ACC112 (cell line): ENCODE measurements at regions not wholly inside any gene's neighbourhood (a gene's known extent, or its start where the extent isn't known, plus 50 kb on each side); places are given as distances from the start of the nearest gene placed in this dataset.

Experiments
- H2AFZ ChIP-seq: fragments of 200-600 bp; sonication (generic); one replicate; pipeline ENCODE4 v1.6.0; 2017; ENCODE audit warnings: antibody characterized with exemption, low read length; ENCODE audit not compliant: unreplicated experiment
- H3K27ac ChIP-seq: fragments of 200-600 bp; sonication (generic); 2 replicates; pipeline ENCODE4 v1.5.1; 2014; ENCODE audit warnings: low read depth, mild to moderate bottlenecking, antibody characterized with exemption, low read length, moderate library complexity
- H3K27me3 ChIP-seq: fragments of 200-600 bp; sonication (generic); 2 replicates; pipeline ENCODE4 v1.6.1; 2014; ENCODE audit warnings: mild to moderate bottlenecking, antibody characterized with exemption, low read length, moderate library complexity, mixed read lengths; ENCODE audit not compliant: insufficient read depth
- H3K36me3 ChIP-seq: fragments of 200-600 bp; sonication (generic); 2 replicates; pipeline ENCODE4 v1.6.1; 2016; ENCODE audit warnings: mild to moderate bottlenecking, antibody characterized with exemption, low read length, moderate library complexity, mixed read lengths; ENCODE audit not compliant: insufficient read depth
- H3K4me1 ChIP-seq: fragments of 200-600 bp; sonication (generic); one replicate; pipeline ENCODE4 v1.6.1; 2016; ENCODE audit warnings: low read length, mixed read lengths; ENCODE audit not compliant: insufficient read depth, unreplicated experiment, control insufficient read depth
- H3K4me3 ChIP-seq: fragments of 200-600 bp; sonication (generic); 2 replicates; pipeline ENCODE4 v1.5.1; 2014; ENCODE audit warnings: mild to moderate bottlenecking, low read depth, low read length
- H3K79me2 ChIP-seq: fragments of 200-600 bp; sonication (generic); one replicate; pipeline ENCODE4 v1.6.0; 2016; ENCODE audit warnings: low read length; ENCODE audit not compliant: control insufficient read depth, unreplicated experiment, insufficient read depth

DNA sequence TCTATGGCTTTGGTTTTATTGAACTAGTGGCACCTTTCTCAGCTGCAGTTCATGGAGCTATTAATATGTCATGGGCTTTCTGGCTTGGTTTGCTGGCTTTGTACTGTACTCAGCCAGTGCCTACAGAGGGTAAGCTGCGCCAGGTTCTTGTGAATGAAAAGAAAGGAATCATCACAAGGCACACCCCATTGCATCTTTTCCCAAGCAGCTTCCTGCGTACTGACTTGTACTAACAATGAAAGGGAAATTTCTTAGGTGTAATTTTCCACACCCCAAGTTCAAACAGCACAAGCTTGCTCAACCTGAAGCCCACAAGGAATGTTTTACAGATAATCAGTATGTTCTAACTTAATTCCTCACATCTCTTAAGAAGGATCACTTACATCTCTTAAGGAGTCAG lies 78.0 kb upstream of the TNFSF18 start:
- no peak overlapping the region for H3K27ac ChIP-seq
- H3K79me2 ChIP-seq: no peaks in the 10 kb centered on the region
- no peaks in the 10 kb centered on the region for H3K27me3 ChIP-seq
- H3K4me3 ChIP-seq: no peak overlapping the region
- no peaks in the 10 kb centered on the region for H3K36me3 ChIP-seq
- H3K4me1 ChIP-seq: no peaks in the 10 kb centered on the region
- H2AFZ ChIP-seq: no peak overlapping the region

DNA sequence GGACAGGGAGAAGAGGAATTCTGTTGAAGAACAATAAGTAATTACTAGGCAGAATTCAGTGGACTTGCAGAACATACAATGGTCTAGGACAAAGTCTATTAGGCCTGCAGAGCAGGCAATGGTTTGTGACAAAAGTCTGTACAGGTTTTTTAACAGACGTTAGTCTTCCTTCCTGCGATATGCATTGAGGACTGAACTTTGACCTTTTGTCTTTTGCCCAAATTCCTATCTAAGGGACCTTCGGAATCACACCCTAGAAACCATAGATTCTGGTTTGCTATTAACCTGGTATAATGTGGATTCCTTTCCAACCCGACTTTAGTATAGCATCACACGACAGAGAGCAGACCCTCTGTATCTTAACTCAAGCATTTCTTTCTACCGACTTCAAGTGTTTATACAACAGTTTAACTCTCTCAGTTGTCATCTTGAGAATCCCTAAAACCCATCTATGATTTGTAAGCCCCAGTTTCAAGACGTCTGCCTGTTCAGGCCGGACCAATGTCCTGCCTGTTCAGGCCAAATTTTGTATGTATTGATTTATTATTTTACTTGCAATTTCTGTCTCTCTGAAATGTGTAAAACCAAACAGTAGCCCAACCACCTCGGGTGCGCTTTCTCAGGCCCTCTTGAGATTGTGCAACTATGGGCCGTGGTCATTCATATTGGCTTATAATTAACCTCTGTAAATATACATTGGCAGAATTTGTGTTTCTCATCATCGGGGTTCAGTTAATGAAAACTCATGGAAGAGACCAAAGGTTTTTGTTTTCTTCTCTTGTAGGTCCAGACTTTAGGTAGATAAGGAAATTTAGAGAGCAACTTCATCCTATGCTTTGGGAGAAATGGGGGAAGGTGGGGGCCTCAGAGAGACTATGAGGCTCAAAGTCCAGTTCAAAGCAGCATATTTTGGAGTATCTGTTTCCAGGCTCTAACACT lies 76.9 kb upstream of the TNFSF18 start:
- H3K27ac ChIP-seq: no peak overlapping the region
- H2AFZ ChIP-seq: no peak overlapping the region
- peaks cover 2% of the 10 kb centered on the region for H3K4me1 ChIP-seq
- no peaks in the 10 kb centered on the region for H3K27me3 ChIP-seq
- no peak overlapping the region for H3K4me3 ChIP-seq
- no peaks in the 10 kb centered on the region for H3K36me3 ChIP-seq
- H3K79me2 ChIP-seq: no peaks in the 10 kb centered on the region

DNA sequence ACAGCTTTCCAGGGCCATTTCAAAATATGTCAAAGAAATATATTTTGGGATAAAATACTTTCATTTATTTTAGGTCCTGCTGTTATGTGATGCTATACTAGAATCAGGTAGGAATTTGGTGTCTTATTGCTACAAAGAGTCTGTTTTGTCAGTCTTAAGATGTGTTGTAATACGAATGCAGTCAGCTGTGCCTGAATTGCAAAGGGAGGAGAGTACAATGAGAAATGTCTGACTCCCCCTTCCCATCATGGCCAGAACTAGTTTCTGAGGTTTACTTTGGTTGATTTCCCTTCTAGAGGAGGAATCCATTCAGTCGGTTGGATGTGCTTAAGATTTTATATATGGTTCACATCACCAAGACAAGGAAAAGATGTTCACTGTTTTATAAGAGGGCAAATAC lies 75.7 kb upstream of the TNFSF18 start:
- Histone ChIP-seq H3K4me3 (no peak overlapping the region), H3K4me1 (peaks cover 12% of the 10 kb centered on the region), H3K36me3 (no peaks in the 10 kb centered on the region), H3K27me3 (no peaks in the 10 kb centered on the region), H3K79me2 (no peaks in the 10 kb centered on the region), H3K27ac (no peak overlapping the region), H2AFZ (no peak overlapping the region)

DNA sequence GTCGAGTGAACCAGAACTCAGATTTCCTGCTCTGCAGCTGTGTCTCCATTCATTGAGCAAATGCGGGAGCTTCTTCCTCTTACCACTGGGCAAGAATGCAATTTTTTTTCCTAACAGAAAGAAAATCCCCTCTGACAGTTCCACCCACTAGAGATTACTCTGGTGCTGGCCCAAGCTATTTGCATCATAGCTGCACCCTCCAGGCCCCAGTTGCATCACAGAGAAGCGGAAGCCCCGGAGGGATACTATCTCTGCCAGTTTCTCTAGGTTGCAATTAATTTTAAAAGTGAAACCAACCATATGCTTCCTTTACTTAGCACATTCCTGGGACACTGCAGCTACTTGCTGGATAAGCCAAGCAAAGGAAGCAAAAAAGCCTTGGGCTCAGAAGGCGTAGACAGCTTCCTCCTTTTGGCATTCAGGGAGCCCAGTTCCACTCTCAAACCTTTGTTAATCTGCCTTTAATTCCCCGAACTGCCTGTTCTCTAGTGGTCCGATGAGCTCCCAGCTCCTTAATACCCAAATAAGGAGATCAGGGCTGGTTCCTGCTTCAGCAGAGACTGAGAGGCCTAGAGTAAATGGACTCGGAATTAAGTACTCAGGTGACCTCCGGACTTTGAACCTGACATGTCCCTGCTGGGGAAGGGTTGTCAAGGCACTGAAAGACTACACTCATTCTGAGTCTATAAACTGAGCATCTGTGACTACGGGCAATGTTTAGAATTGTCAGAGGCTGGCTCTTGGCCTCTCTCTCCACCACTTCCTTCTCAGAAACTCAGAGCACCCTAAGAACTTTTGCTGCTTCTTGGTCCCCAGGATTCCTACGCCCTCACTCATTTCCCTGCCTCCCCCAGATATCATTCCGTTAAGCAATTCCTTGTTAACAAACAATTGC lies 72.5 kb upstream of the TNFSF18 start:
- no peaks in the 10 kb centered on the region for H3K79me2 ChIP-seq
- H3K27me3 ChIP-seq: no peaks in the 10 kb centered on the region
- peaks cover 12% of the 10 kb centered on the region for H3K4me1 ChIP-seq
- H2AFZ ChIP-seq: peak overlapping the region; percentile 68
- peak overlapping the region; percentile 72 for H3K27ac ChIP-seq
- peak overlapping the region; percentile 61 for H3K4me3 ChIP-seq
- H3K36me3 ChIP-seq: no peaks in the 10 kb centered on the region

DNA sequence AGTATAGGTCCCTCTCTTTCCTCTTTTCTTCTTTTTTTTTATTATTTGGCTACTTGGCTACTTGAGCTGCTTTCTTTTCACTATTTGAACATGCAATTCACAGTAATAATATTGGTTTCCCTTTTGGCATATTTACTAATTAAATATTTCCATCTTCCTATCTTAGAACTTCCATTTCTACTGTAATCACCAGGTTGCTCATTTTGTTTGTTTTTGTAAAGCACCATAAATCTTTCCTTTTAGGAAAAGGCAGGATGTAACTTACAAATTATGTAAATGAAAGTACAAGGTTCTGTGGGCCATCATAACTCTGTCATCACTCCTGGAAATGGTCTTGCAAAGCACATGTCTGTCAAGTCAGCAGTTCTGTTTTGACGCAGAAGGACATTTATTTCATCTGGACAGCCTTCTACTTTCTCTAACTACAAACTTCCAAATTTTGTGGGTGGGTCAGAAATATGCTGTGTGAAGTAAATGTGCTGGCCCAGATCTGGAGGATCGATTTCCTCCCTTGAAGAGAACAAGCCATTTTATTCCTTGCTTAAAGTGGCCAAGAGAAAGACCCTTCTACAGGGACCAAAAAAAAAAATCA lies 71.7 kb upstream of the TNFSF18 start:
- H3K79me2 ChIP-seq: no peaks in the 10 kb centered on the region
- peak overlapping the region; percentile 68 for H2AFZ ChIP-seq
- no peaks in the 10 kb centered on the region for H3K36me3 ChIP-seq
- peaks cover 12% of the 10 kb centered on the region for H3K4me1 ChIP-seq
- peak overlapping the region; percentile 61 for H3K4me3 ChIP-seq
- H3K27me3 ChIP-seq: no peaks in the 10 kb centered on the region
- peak overlapping the region; percentile 51 for H3K27ac ChIP-seq

DNA sequence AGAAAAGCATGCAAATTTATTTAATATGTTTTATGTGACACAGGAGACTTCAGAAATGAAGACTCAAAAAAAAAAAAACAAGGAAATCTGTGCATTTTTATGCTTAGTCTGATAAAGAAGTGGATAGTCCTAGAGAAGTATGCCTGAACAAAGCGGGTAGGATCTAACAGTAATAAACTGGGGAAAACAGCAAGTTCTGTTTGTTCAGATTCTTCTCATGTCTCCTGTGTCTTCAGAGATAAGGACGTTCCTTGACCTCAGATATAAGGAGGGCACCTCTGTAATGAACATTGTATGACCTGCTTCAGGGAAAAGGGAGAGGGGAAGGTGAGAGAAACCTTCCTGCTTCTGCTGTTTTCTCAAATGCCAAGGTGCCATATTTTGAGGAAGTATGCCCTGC lies 67.7 kb upstream of the TNFSF18 start:
- H3K36me3 ChIP-seq: no peaks in the 10 kb centered on the region
- no peaks in the 10 kb centered on the region for H3K27me3 ChIP-seq
- H2AFZ ChIP-seq: no peak overlapping the region
- no peaks in the 10 kb centered on the region for H3K79me2 ChIP-seq
- H3K4me3 ChIP-seq: no peak overlapping the region
- H3K27ac ChIP-seq: no peak overlapping the region
- H3K4me1 ChIP-seq: peaks cover 14% of the 10 kb centered on the region

DNA sequence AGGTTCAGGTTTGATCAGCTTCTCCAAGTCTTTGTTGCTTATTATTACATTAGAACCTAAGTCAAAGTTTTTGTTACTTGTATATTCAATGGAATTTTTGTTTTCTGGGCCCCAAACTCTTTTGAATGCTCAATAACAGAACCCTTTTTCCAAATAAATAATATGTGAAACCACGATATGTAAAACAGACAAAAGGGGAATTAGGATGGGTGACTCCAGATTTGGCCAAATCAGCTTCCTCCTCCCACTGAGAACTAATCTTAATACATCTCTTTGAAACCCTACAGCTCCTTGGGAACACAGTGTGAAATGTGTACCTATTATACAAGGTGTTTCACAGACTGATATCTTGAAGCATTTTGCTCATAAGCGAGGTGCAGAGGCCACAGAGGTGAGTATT lies 67.0 kb upstream of the TNFSF18 start:
- Histone ChIP-seq H2AFZ (no peak overlapping the region), H3K79me2 (no peaks in the 10 kb centered on the region), H3K4me3 (no peak overlapping the region), H3K27ac (no peak overlapping the region), H3K27me3 (no peaks in the 10 kb centered on the region), H3K4me1 (peaks cover 19% of the 10 kb centered on the region), H3K36me3 (no peaks in the 10 kb centered on the region)

DNA sequence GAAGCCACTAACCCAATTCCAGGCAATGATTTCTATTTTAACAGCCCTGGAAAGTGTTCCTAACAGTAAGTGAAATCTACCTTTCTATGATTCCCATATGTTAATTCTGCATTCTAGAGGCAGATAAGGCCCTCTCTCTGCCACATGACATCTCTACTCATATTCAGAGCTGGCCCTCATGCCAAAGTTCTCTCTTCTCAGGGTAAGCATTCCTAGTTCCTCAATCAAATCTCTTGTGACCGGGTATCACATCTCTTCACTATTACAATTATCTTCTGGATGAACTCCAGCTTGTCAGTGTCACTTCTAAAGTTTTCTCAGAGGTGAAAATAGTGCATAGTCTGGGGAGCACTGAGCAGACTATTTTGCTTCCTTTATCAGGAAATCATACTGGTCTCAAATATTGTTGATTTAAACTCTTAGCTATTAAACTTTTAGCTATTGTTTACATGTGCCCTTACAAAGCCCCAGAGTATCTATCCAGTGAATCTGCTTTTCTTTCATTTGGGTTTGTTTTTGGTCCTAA lies 66.4 kb upstream of the TNFSF18 start:
- Histone ChIP-seq H3K27me3 (no peaks in the 10 kb centered on the region), H3K27ac (no peak overlapping the region), H3K36me3 (no peaks in the 10 kb centered on the region), H3K4me3 (no peak overlapping the region), H3K4me1 (peaks cover 13% of the 10 kb centered on the region), H3K79me2 (no peaks in the 10 kb centered on the region), H2AFZ (no peak overlapping the region)

DNA sequence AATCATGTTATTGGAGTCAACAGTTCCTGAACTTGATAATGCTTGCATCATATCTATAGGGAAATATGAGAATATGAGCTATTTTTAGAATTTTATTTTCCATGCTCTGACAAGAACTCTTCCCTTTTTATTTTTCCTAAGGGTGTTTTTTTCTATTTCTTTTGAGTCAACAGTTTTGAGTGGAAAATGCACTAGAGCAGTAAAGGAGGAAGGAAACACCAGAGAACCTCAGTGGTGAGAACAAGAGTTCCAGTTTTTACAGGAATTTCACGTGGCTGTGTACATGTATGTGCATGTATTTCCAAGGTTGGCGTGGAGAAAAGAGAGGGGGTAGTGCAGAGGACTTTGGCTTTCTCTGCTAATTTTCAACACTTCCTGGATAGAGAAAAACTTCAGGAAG lies 63.6 kb upstream of the TNFSF18 start:
- no peaks in the 10 kb centered on the region for H3K27me3 ChIP-seq
- no peaks in the 10 kb centered on the region for H3K79me2 ChIP-seq
- no peak overlapping the region for H3K27ac ChIP-seq
- H2AFZ ChIP-seq: no peak overlapping the region
- peaks cover 11% of the 10 kb centered on the region for H3K4me1 ChIP-seq
- no peaks in the 10 kb centered on the region for H3K36me3 ChIP-seq
- H3K4me3 ChIP-seq: no peak overlapping the region

DNA sequence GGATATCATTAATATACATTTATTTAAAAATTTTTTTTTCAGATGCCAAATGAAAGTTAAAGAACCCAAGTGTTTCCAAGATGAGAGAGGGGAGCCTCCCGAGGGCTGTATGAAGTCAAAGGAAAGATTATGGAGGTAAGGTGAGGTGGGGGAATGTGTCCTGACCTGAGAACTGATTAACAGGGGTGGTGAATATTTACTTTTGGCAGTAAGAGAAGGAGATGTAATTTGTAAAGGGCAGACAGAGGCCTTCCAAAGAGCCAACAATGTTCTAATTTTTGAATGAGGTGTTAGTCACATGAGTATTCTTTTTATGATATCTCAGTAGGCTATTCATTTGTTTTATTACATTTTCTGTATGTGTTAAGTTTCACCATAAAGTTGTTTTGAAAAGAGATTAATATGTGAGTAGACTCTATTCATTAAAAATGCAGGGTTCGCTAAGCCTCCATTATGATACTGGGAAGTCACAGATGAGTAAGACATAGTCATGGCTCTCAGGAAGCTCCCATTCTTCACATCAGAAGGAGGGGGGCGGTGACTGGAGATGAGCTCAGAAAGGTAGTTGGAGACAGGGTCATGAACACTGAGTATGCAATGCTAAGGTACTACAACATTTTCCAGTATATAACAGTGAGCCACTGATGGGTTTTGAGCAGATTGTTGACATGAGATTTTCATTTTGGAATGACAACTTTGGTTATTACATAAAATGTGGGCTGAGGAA lies 62.4 kb upstream of the TNFSF18 start:
- no peaks in the 10 kb centered on the region for H3K27me3 ChIP-seq
- H2AFZ ChIP-seq: peak overlapping the region; percentile 47
- no peak overlapping the region for H3K4me3 ChIP-seq
- peak overlapping the region; percentile 39; the same call in 1 of the 2 replicates for H3K27ac ChIP-seq
- H3K79me2 ChIP-seq: no peaks in the 10 kb centered on the region
- no peaks in the 10 kb centered on the region for H3K36me3 ChIP-seq
- peaks cover 11% of the 10 kb centered on the region for H3K4me1 ChIP-seq
